PC-9 (cell line): ENCODE measurements at regions not wholly inside any gene's neighbourhood (a gene's known extent, or its start where the extent isn't known, plus 50 kb on each side); places are given as distances from the start of the nearest gene placed in this dataset.

Source experiments
- BruUV-seq: library from RNA; stranded (reverse); fragments of 400-500 nt; replicated peaks from 2 replicates; lab custom pipeline; 2021; lab: Mats Ljungman, UMichigan
- CTCF ChIA-PET: fragments of 300-600 bp; sonication (Branson Sonifier 250); formaldehyde crosslinking; loops from one replicate; lab custom pipeline; 2022; ENCODE audit warnings: antibody characterized with exemption; lab: Charles Lee
- POLR2A ChIA-PET: fragments of 300-600 bp; sonication (Branson Sonifier 250); formaldehyde crosslinking; loops from one replicate; lab custom pipeline; 2022; ENCODE audit warnings: antibody characterized with exemption; ENCODE audit not compliant: unreplicated experiment; lab: Charles Lee
- DNase-seq, 2 experiments: peaks; one replicate each; pipeline versions ENCODE4 v3.0.0 to v3.0.0-alpha.2; 2015 to 2022; ENCODE audit warnings: mixed read lengths in 1 of 2
- H2AFZ ChIP-seq: fragments of 200-600 bp; sonication (generic); 2 replicates; pipeline ENCODE4 v1.8.1; 2017; ENCODE audit warnings: antibody characterized with exemption
- H3F3A ChIP-seq: fragments of 200-600 bp; sonication (generic); 2 replicates; pipeline ENCODE4 v1.8.1; 2017; ENCODE audit warnings: antibody characterized with exemption, mild to moderate bottlenecking, low read depth; ENCODE audit not compliant: insufficient read depth
- H3K27ac ChIP-seq: fragments of 200-600 bp; sonication (generic); 2 replicates; pipeline ENCODE4 v1.6.1; 2016; ENCODE audit warnings: mixed run types
- H3K27me3 ChIP-seq: fragments of 200-600 bp; sonication (generic); 2 replicates; pipeline ENCODE4 v1.6.1; 2016; ENCODE audit warnings: low read depth, mixed run types; ENCODE audit not compliant: insufficient read depth
- H3K36me3 ChIP-seq: fragments of 200-600 bp; sonication (generic); 2 replicates; pipeline ENCODE4 v1.6.1; 2016; ENCODE audit warnings: low read depth, mixed run types
- H3K4me1 ChIP-seq: fragments of 200-600 bp; sonication (generic); replicated peaks from 2 replicates; pipeline ENCODE4 v1.6.1; 2016; ENCODE audit warnings: mixed run types; ENCODE audit not compliant: insufficient read depth
- H3K4me2 ChIP-seq: fragments of 200-600 bp; sonication (generic); 2 replicates; pipeline ENCODE4 v1.6.1; 2017; ENCODE audit warnings: mixed run types
- H3K4me3 ChIP-seq: fragments of 200-600 bp; sonication (generic); 2 replicates; pipeline ENCODE4 v1.6.1; 2016; ENCODE audit warnings: mixed run types
- H3K79me2 ChIP-seq: fragments of 200-600 bp; sonication (generic); 2 replicates; pipeline ENCODE4 v1.6.1; 2017; ENCODE audit warnings: low read depth, mixed run types
- H3K9me2 ChIP-seq: fragments of 200-600 bp; sonication (generic); 2 replicates; pipeline ENCODE4 v1.8.1; 2017; ENCODE audit warnings: mild to moderate bottlenecking; ENCODE audit not compliant: insufficient read depth
- H3K9me3 ChIP-seq: fragments of 200-600 bp; sonication (generic); 2 replicates; pipeline ENCODE4 v1.8.1; 2016; ENCODE audit warnings: low read depth; ENCODE audit not compliant: insufficient read depth
- H4K20me1 ChIP-seq: fragments of 200-600 bp; sonication (generic); 2 replicates; pipeline ENCODE4 v1.8.1; 2017; ENCODE audit not compliant: insufficient read depth
- CTCF ChIP-seq: fragments of 200-600 bp; sonication (generic); conservative IDR thresholded peaks from 2 replicates; pipeline ENCODE4 v1.6.1; 2017; ENCODE audit warnings: mixed run types, antibody characterized with exemption, mild to moderate bottlenecking, moderate library complexity
- EZH2 ChIP-seq: fragments of 200-600 bp; sonication (generic); IDR thresholded peaks from 2 replicates; pipeline ENCODE4 v1.8.0; 2017; ENCODE audit warnings: antibody characterized with exemption, low read depth
- intact Hi-C: fragments of 100-400 bp; cut with micrococcal nuclease; formaldehyde crosslinking; loops from one replicate; pipeline ENCODE4 v1.10.0; 2022; ENCODE audit not compliant: unreplicated experiment

GRCh38 chr4:81648576-81649275, 177.0 kb upstream of the RASGEF1B start:
- H4K20me1 ChIP-seq: no peaks in the 10 kb centered on the region
- no peaks in the 10 kb centered on the region for H3F3A ChIP-seq
- H2AFZ ChIP-seq: no peak overlapping the region
- no peaks in the 10 kb centered on the region for H3K9me3 ChIP-seq
- intact Hi-C loops: no loop called here
- POLR2A ChIA-PET: no interaction called here
- no peaks in the 10 kb centered on the region for H3K9me2 ChIP-seq
- H3K27me3 ChIP-seq: no peaks in the 10 kb centered on the region
- CTCF ChIA-PET: no interaction called here
- H3K27ac ChIP-seq: no peak overlapping the region
- no peaks in the 10 kb centered on the region for H3K79me2 ChIP-seq
- BruUV-seq: no TSS peak
- H3K4me3 ChIP-seq: no peak overlapping the region
- no peaks in the 10 kb centered on the region for H3K36me3 ChIP-seq
- TF ChIP-seq EZH2 (no peak), CTCF (no peak)
- H3K4me2 ChIP-seq: no peak overlapping the region
- no peaks in the 10 kb centered on the region for H3K4me1 ChIP-seq
- no peak for DNase-seq

DNA sequence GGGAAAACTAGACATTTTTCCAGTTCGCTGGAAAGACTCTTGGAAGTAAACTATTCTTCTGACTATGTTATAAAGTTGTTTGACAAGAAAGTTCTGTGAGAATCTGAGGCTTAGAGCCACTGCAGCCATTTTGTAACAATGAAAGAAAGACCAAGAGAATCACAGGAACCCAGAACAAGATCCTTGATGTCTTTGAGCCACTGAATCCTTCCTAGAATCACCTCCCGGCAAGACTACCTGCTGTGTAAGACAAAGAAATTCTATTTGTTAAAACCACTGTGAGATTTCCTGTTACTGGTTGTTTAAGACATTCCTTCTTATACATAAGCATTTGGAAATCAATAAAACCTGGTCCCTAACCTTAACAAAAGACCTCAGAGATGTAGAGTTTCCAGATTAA, 175.7 kb upstream of the RASGEF1B start:
- BruUV-seq: no TSS peak
- Histone ChIP-seq H3K4me1 (no peaks in the 10 kb centered on the region), H3K27ac (no peak overlapping the region), H3K9me2 (no peaks in the 10 kb centered on the region), H3K36me3 (no peaks in the 10 kb centered on the region), H3K27me3 (no peaks in the 10 kb centered on the region), H3K79me2 (no peaks in the 10 kb centered on the region), H3K4me2 (no peak overlapping the region), H4K20me1 (no peaks in the 10 kb centered on the region), H3F3A (no peaks in the 10 kb centered on the region), H2AFZ (no peak overlapping the region), H3K9me3 (no peaks in the 10 kb centered on the region), H3K4me3 (no peak overlapping the region)
- ChIA-PET POLR2A (no interaction called here), CTCF (no interaction called here)
- no peak for DNase-seq
- no peak for TF ChIP-seq EZH2
- TF ChIP-seq CTCF: no peak
- intact Hi-C loops: no loop called here

GRCh38 chr4:81642543-81642942, 170.8 kb upstream of the RASGEF1B start:
- Histone ChIP-seq H3K4me2 (no peak overlapping the region), H2AFZ (no peak overlapping the region), H3K4me3 (no peak overlapping the region), H3K27me3 (no peaks in the 10 kb centered on the region), H3K9me2 (no peaks in the 10 kb centered on the region), H3K27ac (no peak overlapping the region), H3K9me3 (no peaks in the 10 kb centered on the region), H3K79me2 (no peaks in the 10 kb centered on the region), H4K20me1 (no peaks in the 10 kb centered on the region), H3F3A (no peaks in the 10 kb centered on the region), H3K36me3 (no peaks in the 10 kb centered on the region), H3K4me1 (no peaks in the 10 kb centered on the region)
- intact Hi-C loops: no loop called here
- DNase-seq: no peak
- no TSS peak for BruUV-seq
- ChIA-PET CTCF (no interaction called here), POLR2A (no interaction called here)
- TF ChIP-seq CTCF (no peak), EZH2 (no peak)
